H1 (cell line): ENCODE measurements at regions not wholly inside any gene's neighbourhood (a gene's known extent, or its start where the extent isn't known, plus 50 kb on each side); places are given as distances from the start of the nearest gene placed in this dataset.

Experiments
- CTCF ChIA-PET: fragments of 300-600 bp; sonication (Branson Sonifier 250); formaldehyde crosslinking; loops from one replicate; lab custom pipeline; 2021; ENCODE audit not compliant: partially characterized antibody; lab: Charles Lee
- POLR2A ChIA-PET: fragments of 300-600 bp; sonication (Branson Sonifier 250); formaldehyde crosslinking; loops from one replicate; lab custom pipeline; 2021; ENCODE audit warnings: inconsistent platforms; ENCODE audit not compliant: partially characterized antibody; lab: Charles Lee
- DNase-seq, 2 experiments: peaks; one replicate each; pipeline versions ENCODE4 v3.0.0 to v3.0.0-alpha.2; 2010 to 2022; ENCODE audit warnings: low spot score in 2 of 2, low read depth in 1 of 2, mixed read lengths in 1 of 2
- FAIRE-seq: peaks from 2 replicates; lab custom pipeline; 2011; peaks lifted over from hg19 to GRCh38; lab: Jason Lieb, UNC
- H2AFZ ChIP-seq: 2 replicates; pipeline ENCODE4 v1.8.1; 2012; ENCODE audit warnings: low read length, inconsistent platforms
- H2AK5ac ChIP-seq: 2 replicates; pipeline ENCODE4 v1.6.1; 2013; ENCODE audit warnings: low read depth, low read length
- H2BK120ac ChIP-seq: replicated peaks from 2 replicates; pipeline ENCODE3; 2013; ENCODE audit warnings: low read depth, low read length, inconsistent platforms
- H2BK12ac ChIP-seq: 2 replicates; pipeline ENCODE4 v1.6.1; 2013; ENCODE audit warnings: low read depth, low read length
- H2BK15ac ChIP-seq: 2 replicates; pipeline ENCODE4 v1.6.1; 2013; ENCODE audit warnings: low read length
- H2BK20ac ChIP-seq: 2 replicates; pipeline ENCODE4 v1.6.1; 2013; ENCODE audit warnings: low read length
- H2BK5ac ChIP-seq: 2 replicates; pipeline ENCODE4 v1.6.1; 2013; ENCODE audit warnings: low read depth, low read length
- H3K14ac ChIP-seq: 2 replicates; pipeline ENCODE4 v1.6.1; 2013; ENCODE audit warnings: inconsistent platforms; ENCODE audit not compliant: insufficient read length
- H3K18ac ChIP-seq: 2 replicates; pipeline ENCODE4 v1.6.1; 2013; ENCODE audit warnings: low read length; ENCODE audit errors: extremely low read depth
- H3K23ac ChIP-seq: 2 replicates; pipeline ENCODE4 v1.6.1; 2013; ENCODE audit warnings: inconsistent platforms; ENCODE audit not compliant: insufficient read length
- H3K23me2 ChIP-seq: 2 replicates; pipeline ENCODE4 v1.6.1; 2013; ENCODE audit warnings: low read depth, low read length
- H3K27ac ChIP-seq: 2 replicates; pipeline ENCODE4 v1.6.1; 2011; ENCODE audit warnings: low read depth, low read length, inconsistent platforms
- H3K27me3 ChIP-seq, 4 experiments: replicated peaks in 1 of 4; 1 replicate in 1 of 4; 2 replicates in 3 of 4; pipeline versions ENCODE4 v1.6.1 to v1.8.1; 2011 to 2013; ENCODE audit warnings: low read length in 3 of 4, mild to moderate bottlenecking in 3 of 4, inconsistent platforms in 2 of 4, mixed read lengths in 2 of 4, moderate library complexity in 1 of 4; ENCODE audit not compliant: control insufficient read depth in 3 of 4, insufficient read depth in 3 of 4; ENCODE audit errors: extremely low read depth in 1 of 4
- H3K36me3 ChIP-seq, 4 experiments: 2 replicates each; pipeline versions ENCODE4 v1.6.1 to v1.8.1; 2011 to 2013; ENCODE audit warnings: mild to moderate bottlenecking in 4 of 4, low read length in 3 of 4, moderate library complexity in 2 of 4, control low read depth in 1 of 4, inconsistent platforms in 1 of 4; ENCODE audit not compliant: insufficient read depth in 4 of 4, control insufficient read depth in 2 of 4
- H3K4ac ChIP-seq: replicated peaks from 2 replicates; pipeline ENCODE3; 2013; ENCODE audit warnings: low read length, low read depth, mixed read lengths, inconsistent platforms; ENCODE audit not compliant: insufficient read length
- H3K4me1 ChIP-seq, 4 experiments: replicated peaks in 1 of 4; 1 replicate in 1 of 4; 2 replicates in 3 of 4; pipeline versions ENCODE4 v1.6.1 to v1.8.1; 2011 to 2013; ENCODE audit warnings: low read length in 3 of 4, inconsistent platforms in 2 of 4, mixed read lengths in 1 of 4; ENCODE audit not compliant: insufficient read depth in 4 of 4, control insufficient read depth in 3 of 4
- H3K4me2 ChIP-seq, 2 experiments: 2 replicates each; pipeline versions ENCODE4 v1.6.1 to v1.8.1; 2011 to 2013; ENCODE audit warnings: low read depth in 2 of 2, low read length in 2 of 2, control low read depth in 1 of 2, inconsistent platforms in 1 of 2, mild to moderate bottlenecking in 1 of 2; ENCODE audit not compliant: insufficient read depth in 1 of 2
- H3K4me3 ChIP-seq, 4 experiments: fragments of 200-600, 300-600 bp in 1 of 4; sonication (generic), shearing (Covaris generic), sonication (Bioruptor Twin) in 1 of 4; 2 replicates each; pipeline versions ENCODE4 v1.5.1 to v1.8.1; 2011 to 2016; ENCODE audit warnings: low read length in 4 of 4, low read depth in 3 of 4, control low read depth in 2 of 4, inconsistent platforms in 2 of 4, mild to moderate bottlenecking in 2 of 4, mixed read lengths in 1 of 4, moderate library complexity in 1 of 4; ENCODE audit not compliant: insufficient read depth in 2 of 4; ENCODE audit errors: extremely low read depth in 1 of 4
- H3K56ac ChIP-seq: replicated peaks from 2 replicates; pipeline ENCODE3; 2013; ENCODE audit warnings: low read depth, mild to moderate bottlenecking, mixed read lengths, low read length, inconsistent platforms; ENCODE audit not compliant: insufficient read length
- H3K79me1 ChIP-seq: 2 replicates; pipeline ENCODE4 v1.6.1; 2013; ENCODE audit warnings: low read depth, low read length, control low read depth
- H3K79me2 ChIP-seq, 2 experiments: 2 replicates each; pipeline versions ENCODE4 v1.6.1 to v1.8.1; 2012 to 2013; ENCODE audit warnings: low read length in 2 of 2, mild to moderate bottlenecking in 2 of 2, inconsistent platforms in 1 of 2; ENCODE audit not compliant: insufficient read depth in 2 of 2, control insufficient read depth in 1 of 2
- H3K9ac ChIP-seq, 4 experiments: replicated peaks in 1 of 4; 1 replicate in 1 of 4; 2 replicates in 3 of 4; pipeline versions ENCODE4 v1.6.1 to v1.8.1; 2011 to 2013; ENCODE audit warnings: low read depth in 3 of 4, low read length in 3 of 4, control low read depth in 2 of 4, mild to moderate bottlenecking in 2 of 4, moderate library complexity in 2 of 4, inconsistent platforms in 1 of 4; ENCODE audit errors: extremely low read depth in 1 of 4
- H3K9me3 ChIP-seq, 2 experiments: 2 replicates each; pipeline versions ENCODE4 v1.6.1 to v1.8.1; 2012 to 2013; ENCODE audit warnings: mild to moderate bottlenecking in 2 of 2, moderate library complexity in 2 of 2, control low read depth in 1 of 2, inconsistent platforms in 1 of 2, low read depth in 1 of 2, low read length in 1 of 2, mixed read lengths in 1 of 2; ENCODE audit not compliant: insufficient read depth in 2 of 2
- H4K20me1 ChIP-seq, 2 experiments: replicated peaks in 1 of 2; 2 replicates each; pipeline versions ENCODE3 to v1.8.1; 2011 to 2013; ENCODE audit warnings: inconsistent platforms in 2 of 2, low read length in 2 of 2, mild to moderate bottlenecking in 1 of 2; ENCODE audit not compliant: insufficient read depth in 2 of 2, control insufficient read depth in 1 of 2
- H4K5ac ChIP-seq: 2 replicates; pipeline ENCODE4 v1.6.1; 2013; ENCODE audit warnings: low read length, low read depth, mixed read lengths, inconsistent platforms; ENCODE audit not compliant: insufficient read length
- H4K8ac ChIP-seq: 2 replicates; pipeline ENCODE4 v1.8.0; 2013; ENCODE audit warnings: mild to moderate bottlenecking, moderate library complexity, low read length, inconsistent platforms; ENCODE audit not compliant: insufficient read depth; ENCODE audit errors: extremely low read depth
- H4K91ac ChIP-seq: replicated peaks from 2 replicates; pipeline ENCODE3; 2013; ENCODE audit warnings: low read length, mixed read lengths, inconsistent platforms; ENCODE audit not compliant: insufficient read length
- ASH2L ChIP-seq: fragments of 200-600, 300-600 bp; sonication (generic); IDR thresholded peaks from one replicate; pipeline ENCODE4 v1.7.1; 2017; ENCODE audit warnings: low read length
- CBX5 ChIP-seq: fragments of 300-800, 300-1000 bp; sonication (generic); IDR thresholded peaks from 2 replicates; pipeline ENCODE4 v1.7.1; 2016; ENCODE audit warnings: antibody characterized with exemption, low read length, low read depth
- CBX8 ChIP-seq: fragments of 300-800, 300-1000 bp; sonication (generic); IDR thresholded peaks from 2 replicates; pipeline ENCODE4 v1.7.1; 2016; ENCODE audit warnings: low read depth, low read length, borderline replicate concordance
- NANOG ChIP-seq: IDR thresholded peaks from 2 replicates; pipeline ENCODE4 v1.6.1; 2011; ENCODE audit warnings: low read length, low read depth, mild to moderate bottlenecking, inconsistent platforms; ENCODE audit not compliant: insufficient read depth, poor library complexity, severe bottlenecking
- PHF8 ChIP-seq: fragments of 200-600 bp; sonication (generic); conservative IDR thresholded peaks from 2 replicates; pipeline ENCODE4 v1.7.1; 2012; ENCODE audit warnings: low read depth, mild to moderate bottlenecking, inconsistent platforms, low read length, moderate library complexity
- POLR2A ChIP-seq, 2 experiments: IDR thresholded peaks; 1 replicate in 1 of 2; 2 replicates in 1 of 2; pipeline ENCODE4 v1.6.1; 2011; ENCODE audit warnings: low read depth in 2 of 2, low read length in 2 of 2, mild to moderate bottlenecking in 2 of 2; ENCODE audit errors: control extremely low read depth in 1 of 2
- SP4 ChIP-seq: IDR thresholded peaks from 2 replicates; pipeline ENCODE4 v1.6.1; 2012; ENCODE audit warnings: low read length, inconsistent platforms
- YY1 ChIP-seq: IDR thresholded peaks from 2 replicates; pipeline ENCODE4 v1.6.1; 2011; ENCODE audit warnings: low read depth, mild to moderate bottlenecking, low read length
- WGBS, 2 experiments: shearing (Covaris generic) in 1 of 2; methylation state at CpG; one replicate each; pipeline versions ENCODE4 v1.1.6 to v1.1.7; 2013 to 2015; ENCODE audit warnings: low lambda C conversion rate in 2 of 2, mixed read lengths in 2 of 2, inconsistent platforms in 1 of 2, low coverage in 1 of 2, missing lambda C conversion rate in 1 of 2; ENCODE audit not compliant: insufficient replicate concordance in 2 of 2, insufficient coverage in 1 of 2, insufficient read length in 1 of 2; ENCODE audit errors: extremely low coverage in 1 of 2, missing lambda C conversion rate in 1 of 2; 5-methylcytosine and 5-hydroxymethylcytosine counted together
- TF ChIP-seq, protein P1 (sequence below): IDR thresholded peaks from 2 replicates; pipeline ENCODE4 v1.6.1; 2011; ENCODE audit warnings: low read depth, mild to moderate bottlenecking, low read length; ENCODE audit not compliant: insufficient read depth
- TF ChIP-seq, protein P2 (sequence below): IDR thresholded peaks from 2 replicates; pipeline ENCODE4 v1.6.1; 2012; ENCODE audit warnings: low read length, inconsistent platforms
- TF ChIP-seq, protein P3 (sequence below): IDR thresholded peaks from 2 replicates; pipeline ENCODE4 v1.6.1; 2012; ENCODE audit warnings: inconsistent platforms

DNA sequence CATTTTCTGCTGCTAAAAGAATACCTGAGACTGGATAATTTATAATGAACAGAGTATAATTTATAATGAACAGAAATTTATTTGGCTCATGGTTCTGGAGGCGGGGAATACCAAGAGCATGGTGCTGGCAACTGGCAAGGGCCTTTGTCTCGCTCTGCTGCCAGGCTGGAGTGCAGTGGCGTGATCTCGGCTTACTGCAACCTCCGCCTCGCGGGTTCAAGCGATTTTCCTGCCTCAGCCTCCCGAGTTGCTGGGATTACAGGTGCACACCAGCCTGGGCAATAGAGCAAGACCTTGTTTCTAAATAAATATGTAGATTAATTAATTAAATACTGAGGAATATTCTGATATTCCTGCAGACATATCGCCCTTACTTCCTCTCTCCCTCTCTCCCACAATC is 1610.8 kb downstream of the SUCLG1 start:
- no peaks in the 10 kb centered on the region for H3K23me2 ChIP-seq
- TF ChIP-seq NANOG, result no peak
- TF ChIP-seq, protein P1, sequence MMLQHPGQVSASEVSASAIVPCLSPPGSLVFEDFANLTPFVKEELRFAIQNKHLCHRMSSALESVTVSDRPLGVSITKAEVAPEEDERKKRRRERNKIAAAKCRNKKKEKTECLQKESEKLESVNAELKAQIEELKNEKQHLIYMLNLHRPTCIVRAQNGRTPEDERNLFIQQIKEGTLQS, result no peak
- no peak for TF ChIP-seq SP4
- TF ChIP-seq CBX8, result no peak
- no peak for TF ChIP-seq ASH2L
- no peak for TF ChIP-seq CBX5
- TF ChIP-seq YY1, result no peak
- no peak for TF ChIP-seq POLR2A (IDR thresholded peaks at IDR 0.05; ENCODE audit: control extremely low read depth in 1 of 2, low read depth in 2 of 2, low read length in 2 of 2)
- TF ChIP-seq, protein P2, sequence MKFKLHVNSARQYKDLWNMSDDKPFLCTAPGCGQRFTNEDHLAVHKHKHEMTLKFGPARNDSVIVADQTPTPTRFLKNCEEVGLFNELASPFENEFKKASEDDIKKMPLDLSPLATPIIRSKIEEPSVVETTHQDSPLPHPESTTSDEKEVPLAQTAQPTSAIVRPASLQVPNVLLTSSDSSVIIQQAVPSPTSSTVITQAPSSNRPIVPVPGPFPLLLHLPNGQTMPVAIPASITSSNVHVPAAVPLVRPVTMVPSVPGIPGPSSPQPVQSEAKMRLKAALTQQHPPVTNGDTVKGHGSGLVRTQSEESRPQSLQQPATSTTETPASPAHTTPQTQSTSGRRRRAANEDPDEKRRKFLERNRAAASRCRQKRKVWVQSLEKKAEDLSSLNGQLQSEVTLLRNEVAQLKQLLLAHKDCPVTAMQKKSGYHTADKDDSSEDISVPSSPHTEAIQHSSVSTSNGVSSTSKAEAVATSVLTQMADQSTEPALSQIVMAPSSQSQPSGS, result no peak
- no peak for TF ChIP-seq PHF8
- TF ChIP-seq, protein P3, sequence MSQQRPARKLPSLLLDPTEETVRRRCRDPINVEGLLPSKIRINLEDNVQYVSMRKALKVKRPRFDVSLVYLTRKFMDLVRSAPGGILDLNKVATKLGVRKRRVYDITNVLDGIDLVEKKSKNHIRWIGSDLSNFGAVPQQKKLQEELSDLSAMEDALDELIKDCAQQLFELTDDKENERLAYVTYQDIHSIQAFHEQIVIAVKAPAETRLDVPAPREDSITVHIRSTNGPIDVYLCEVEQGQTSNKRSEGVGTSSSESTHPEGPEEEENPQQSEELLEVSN, result no peak

More for the DNA sequence above, 1610.8 kb downstream of the SUCLG1 start:
- H4K8ac ChIP-seq, result no peak overlapping the region
- WGBS, 2 experiments, result 94 to 100% methylated on average over 1 to 10 of the region's 10 CpGs
- H3K79me2 ChIP-seq, result no peaks in the 10 kb centered on the region
- H3K27ac ChIP-seq, result no peak overlapping the region
- no peak overlapping the region for H3K14ac ChIP-seq
- H3K4me2 ChIP-seq, result no peak overlapping the region
- H3K9ac ChIP-seq, result no peak overlapping the region
- H3K4me3 ChIP-seq, result no peak overlapping the region
- H2BK120ac ChIP-seq, result no peak overlapping the region
- H3K9me3 ChIP-seq, result no peaks in the 10 kb centered on the region
- no peak for FAIRE-seq
- H4K20me1 ChIP-seq, result no peaks in the 10 kb centered on the region
- no peak overlapping the region for H3K23ac ChIP-seq
- H3K36me3 ChIP-seq, result no peaks in the 10 kb centered on the region
- ChIA-PET CTCF (no interaction called here), POLR2A (no interaction called here)
- no peak overlapping the region for H2BK12ac ChIP-seq
- H3K4me1 ChIP-seq, result no peaks in the 10 kb centered on the region
- H3K79me1 ChIP-seq, result no peaks in the 10 kb centered on the region
- H2BK20ac ChIP-seq, result no peak overlapping the region
- no peak overlapping the region for H3K4ac ChIP-seq
- no peak for DNase-seq
- no peak overlapping the region for H4K5ac ChIP-seq
- no peak overlapping the region for H2AFZ ChIP-seq
- H3K56ac ChIP-seq, result no peak overlapping the region
- H3K18ac ChIP-seq, result no peak overlapping the region
- no peak overlapping the region for H2BK5ac ChIP-seq
- no peak overlapping the region for H4K91ac ChIP-seq
- no peak overlapping the region for H2AK5ac ChIP-seq
- H3K27me3 ChIP-seq, result no peaks in the 10 kb centered on the region
- H2BK15ac ChIP-seq, result no peak overlapping the region
